Activated naive CD8-positive, alpha-beta T cell (primary cell): ENCODE measurements at regions not wholly inside any gene's neighbourhood (a gene's known extent, or its start where the extent isn't known, plus 50 kb on each side); places are given as distances from the start of the nearest gene placed in this dataset.

Experiments
- H3K27ac Mint-ChIP-seq: one replicate; pipeline ENCODE4 v1.8.0; 2021; ENCODE audit warnings: mixed read lengths
- H3K27me3 Mint-ChIP-seq: one replicate; pipeline ENCODE4 v1.8.0; 2021; ENCODE audit warnings: mixed read lengths
- H3K36me3 Mint-ChIP-seq: one replicate; pipeline ENCODE4 v1.8.0; 2021; ENCODE audit warnings: mixed read lengths
- H3K4me1 Mint-ChIP-seq: one replicate; pipeline ENCODE4 v1.8.0; 2021; ENCODE audit warnings: low read depth, mixed read lengths
- H3K4me3 Mint-ChIP-seq: one replicate; pipeline ENCODE4 v1.8.0; 2021; ENCODE audit warnings: mild to moderate bottlenecking, mixed read lengths
- H3K9me3 Mint-ChIP-seq: one replicate; pipeline ENCODE4 v1.8.0; 2021; ENCODE audit warnings: low read depth, mixed read lengths

- H3K4me1 Mint-ChIP-seq: no peaks in the 10 kb centered on the region
- no peak overlapping the region for H3K4me3 Mint-ChIP-seq
- no peak overlapping the region for H3K27ac Mint-ChIP-seq
- H3K9me3 Mint-ChIP-seq: no peaks in the 10 kb centered on the region
- peaks cover 1% of the 10 kb centered on the region for H3K27me3 Mint-ChIP-seq
- no peaks in the 10 kb centered on the region for H3K36me3 Mint-ChIP-seq
Observed at GRCh38 chr10:80971461-80971860, 433.8 kb downstream of the SH2D4B start.

DNA sequence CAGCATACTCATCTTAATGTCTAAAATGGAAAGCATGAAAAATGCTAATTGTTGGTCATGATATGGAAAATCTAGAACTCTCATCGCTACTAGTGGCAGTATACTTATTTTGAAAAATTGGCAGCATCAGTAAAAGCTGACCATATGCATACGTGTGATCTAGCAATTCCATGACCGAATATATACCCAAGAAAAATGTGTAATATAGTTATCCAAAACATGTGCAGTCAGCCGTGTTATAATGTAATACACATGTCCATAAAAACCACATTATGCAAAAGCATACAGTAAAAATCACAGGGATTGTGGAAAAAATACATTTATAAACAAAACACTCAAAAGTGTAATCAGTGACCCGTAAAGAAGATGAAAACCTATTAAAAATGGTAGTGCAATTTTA is 439.0 kb downstream of the SH2D4B start:
- no peak overlapping the region for H3K27ac Mint-ChIP-seq
- no peaks in the 10 kb centered on the region for H3K4me1 Mint-ChIP-seq
- no peaks in the 10 kb centered on the region for H3K27me3 Mint-ChIP-seq
- H3K36me3 Mint-ChIP-seq: no peaks in the 10 kb centered on the region
- H3K4me3 Mint-ChIP-seq: no peak overlapping the region
- no peaks in the 10 kb centered on the region for H3K9me3 Mint-ChIP-seq

DNA sequence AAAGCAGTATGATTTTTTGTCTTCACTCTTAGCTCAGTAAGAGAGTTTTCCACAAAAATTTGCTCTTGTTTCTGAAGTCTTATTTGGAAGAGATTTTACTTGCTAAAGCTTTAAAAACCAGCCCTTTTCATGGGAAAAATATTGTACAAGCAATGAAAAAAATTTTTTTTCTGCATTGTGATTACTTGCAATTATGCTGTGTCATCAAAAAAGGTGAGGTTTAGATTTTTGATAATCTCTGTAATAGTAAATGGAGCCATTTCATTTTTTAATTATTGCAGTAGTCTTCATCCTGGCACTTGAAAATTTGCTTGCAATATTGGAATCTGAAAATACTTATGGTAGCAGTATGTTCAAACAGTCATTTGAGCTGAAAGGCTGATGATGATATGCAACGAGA is 447.4 kb downstream of the SH2D4B start:
- Mint-ChIP-seq H3K27ac (no peak overlapping the region), H3K27me3 (peaks cover 3% of the 10 kb centered on the region), H3K9me3 (no peaks in the 10 kb centered on the region), H3K36me3 (no peaks in the 10 kb centered on the region), H3K4me3 (no peak overlapping the region), H3K4me1 (no peaks in the 10 kb centered on the region)

- H3K9me3 Mint-ChIP-seq: peaks cover 6% of the 10 kb centered on the region
- H3K4me3 Mint-ChIP-seq: no peak overlapping the region
- no peak overlapping the region for H3K27ac Mint-ChIP-seq
- no peaks in the 10 kb centered on the region for H3K4me1 Mint-ChIP-seq
- no peaks in the 10 kb centered on the region for H3K36me3 Mint-ChIP-seq
- H3K27me3 Mint-ChIP-seq: peaks cover 5% of the 10 kb centered on the region
Observed at GRCh38 chr10:80986596-80986995, 448.9 kb downstream of the SH2D4B start.

DNA sequence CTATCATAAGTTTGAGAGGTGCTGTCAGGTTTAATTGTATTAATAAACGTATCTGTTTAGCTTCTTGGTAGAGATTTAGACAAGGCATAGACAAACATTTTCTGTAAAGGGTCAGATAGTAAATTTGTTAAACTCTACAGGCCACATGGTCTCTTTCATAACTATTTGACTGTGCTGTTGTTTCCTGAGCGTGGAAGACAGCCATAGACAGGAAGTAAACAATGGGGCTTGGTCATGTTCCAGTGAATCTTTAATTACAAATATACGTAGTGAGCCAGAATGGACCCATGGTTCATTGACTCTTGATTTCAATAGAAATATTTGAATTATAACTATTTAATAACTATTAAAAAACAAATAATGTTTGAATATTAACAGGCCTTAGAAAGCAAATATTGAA is 451.1 kb downstream of the SH2D4B start:
- Mint-ChIP-seq H3K36me3 (no peaks in the 10 kb centered on the region), H3K27me3 (peaks cover 5% of the 10 kb centered on the region), H3K4me3 (no peak overlapping the region), H3K27ac (no peak overlapping the region), H3K9me3 (peaks cover 6% of the 10 kb centered on the region), H3K4me1 (no peaks in the 10 kb centered on the region)

- Mint-ChIP-seq H3K4me1 (no peaks in the 10 kb centered on the region), H3K4me3 (no peak overlapping the region), H3K27ac (no peak overlapping the region), H3K36me3 (no peaks in the 10 kb centered on the region), H3K27me3 (peaks cover 5% of the 10 kb centered on the region), H3K9me3 (peaks cover 11% of the 10 kb centered on the region)
Observed at GRCh38 chr10:80996615-80997193, 459.0 kb downstream of the SH2D4B start.

GRCh38 chr10:81000781-81001180 is 463.1 kb downstream of the SH2D4B start:
- Mint-ChIP-seq H3K9me3 (peaks cover 5% of the 10 kb centered on the region), H3K4me3 (no peak overlapping the region), H3K27ac (no peak overlapping the region), H3K27me3 (peaks cover 7% of the 10 kb centered on the region), H3K4me1 (no peaks in the 10 kb centered on the region), H3K36me3 (no peaks in the 10 kb centered on the region)

DNA sequence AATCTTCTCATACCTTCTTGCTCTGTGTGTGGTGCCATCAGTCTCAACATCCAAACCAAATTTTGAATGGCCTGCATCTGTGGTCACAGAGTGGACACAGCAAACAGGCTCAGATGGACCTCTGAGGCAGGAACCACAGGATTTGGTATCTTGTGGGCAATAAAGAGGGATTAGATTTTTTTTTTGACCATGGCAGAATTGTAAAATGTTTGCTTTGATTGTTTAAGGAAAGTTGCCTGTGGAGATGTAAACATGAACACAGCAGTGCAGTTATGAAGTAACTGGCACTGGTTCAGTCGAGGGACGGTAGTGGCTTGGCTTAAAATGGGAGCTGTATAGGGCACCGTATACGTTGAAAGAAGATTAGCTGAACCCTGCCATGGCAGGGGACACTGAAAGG is 464.7 kb downstream of the SH2D4B start:
- Mint-ChIP-seq H3K36me3 (no peaks in the 10 kb centered on the region), H3K27ac (no peak overlapping the region), H3K27me3 (peaks cover 9% of the 10 kb centered on the region), H3K9me3 (no peaks in the 10 kb centered on the region), H3K4me1 (no peaks in the 10 kb centered on the region), H3K4me3 (no peak overlapping the region)

DNA sequence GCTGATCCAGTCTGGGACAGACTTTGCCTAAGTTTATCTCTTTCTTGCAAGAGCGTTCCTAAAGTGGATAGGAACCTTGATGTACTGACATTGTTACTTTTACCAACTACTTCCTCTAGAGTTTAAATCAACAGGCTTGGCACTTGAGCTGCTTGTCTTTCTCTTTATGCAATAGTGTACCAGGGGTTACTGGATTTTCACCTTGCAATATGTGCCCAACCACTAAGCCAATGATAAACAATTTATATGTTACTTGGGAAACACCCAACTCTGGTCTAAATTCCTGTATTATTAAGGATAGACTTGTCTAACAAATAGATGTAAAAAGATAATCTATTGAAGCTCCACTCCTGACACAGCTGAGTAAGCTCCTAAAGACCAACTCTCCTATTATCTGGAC is 470.2 kb downstream of the SH2D4B start:
- H3K9me3 Mint-ChIP-seq: no peaks in the 10 kb centered on the region
- H3K27ac Mint-ChIP-seq: no peak overlapping the region
- H3K4me1 Mint-ChIP-seq: no peaks in the 10 kb centered on the region
- no peak overlapping the region for H3K4me3 Mint-ChIP-seq
- H3K36me3 Mint-ChIP-seq: no peaks in the 10 kb centered on the region
- H3K27me3 Mint-ChIP-seq: peaks cover 12% of the 10 kb centered on the region

- H3K4me3 Mint-ChIP-seq: no peak overlapping the region
- no peaks in the 10 kb centered on the region for H3K9me3 Mint-ChIP-seq
- H3K36me3 Mint-ChIP-seq: no peaks in the 10 kb centered on the region
- peaks cover 14% of the 10 kb centered on the region for H3K27me3 Mint-ChIP-seq
- no peak overlapping the region for H3K27ac Mint-ChIP-seq
- no peaks in the 10 kb centered on the region for H3K4me1 Mint-ChIP-seq
Observed at GRCh38 chr10:81008726-81009125, 471.0 kb downstream of the SH2D4B start.

DNA sequence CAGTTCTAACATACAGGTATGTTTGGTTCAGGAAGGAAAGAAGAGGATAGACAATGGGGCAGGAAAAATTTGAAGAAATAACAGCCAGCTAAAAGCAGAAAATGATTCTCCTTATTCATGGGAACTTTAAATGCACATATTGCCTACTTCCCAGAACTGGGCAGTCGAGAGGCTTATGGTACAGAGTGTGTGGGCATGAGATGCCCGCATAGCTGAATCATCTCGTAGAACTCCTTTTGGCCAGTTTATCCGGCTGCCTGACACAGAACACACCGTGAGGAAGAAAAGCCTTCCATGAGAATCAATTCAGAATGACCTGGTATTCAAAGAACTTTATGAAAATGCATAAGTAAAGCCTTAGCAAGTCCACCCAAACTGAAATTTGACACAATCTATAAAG is 471.6 kb downstream of the SH2D4B start:
- H3K4me3 Mint-ChIP-seq: no peak overlapping the region

DNA sequence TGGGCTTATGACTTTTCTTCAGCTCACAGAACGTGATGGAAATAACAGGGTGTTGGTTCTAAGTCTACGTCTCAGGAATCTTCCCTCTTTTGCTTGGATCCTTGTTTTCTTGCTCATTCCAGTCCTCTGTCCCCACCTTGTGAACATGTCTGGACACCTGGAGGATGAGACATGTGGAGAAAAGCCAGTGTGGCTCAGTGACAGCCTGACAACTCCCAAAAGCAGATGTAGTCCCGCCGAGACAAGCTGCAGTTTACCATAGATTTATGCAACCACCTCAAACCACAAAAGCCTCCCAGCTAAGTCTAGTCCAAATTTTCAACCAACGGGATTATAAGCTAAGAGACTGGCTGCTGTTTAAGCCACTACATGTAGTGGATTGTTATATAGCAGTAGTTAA is 476.1 kb downstream of the SH2D4B start:
- Mint-ChIP-seq H3K27ac (no peak overlapping the region), H3K36me3 (no peaks in the 10 kb centered on the region), H3K9me3 (no peaks in the 10 kb centered on the region), H3K4me3 (no peak overlapping the region), H3K4me1 (no peaks in the 10 kb centered on the region), H3K27me3 (peaks cover 5% of the 10 kb centered on the region)

More for the DNA sequence above, 471.6 kb downstream of the SH2D4B start:
- Mint-ChIP-seq H3K4me1 (no peaks in the 10 kb centered on the region), H3K27ac (no peak overlapping the region), H3K9me3 (no peaks in the 10 kb centered on the region), H3K36me3 (no peaks in the 10 kb centered on the region), H3K27me3 (peaks cover 14% of the 10 kb centered on the region)

DNA sequence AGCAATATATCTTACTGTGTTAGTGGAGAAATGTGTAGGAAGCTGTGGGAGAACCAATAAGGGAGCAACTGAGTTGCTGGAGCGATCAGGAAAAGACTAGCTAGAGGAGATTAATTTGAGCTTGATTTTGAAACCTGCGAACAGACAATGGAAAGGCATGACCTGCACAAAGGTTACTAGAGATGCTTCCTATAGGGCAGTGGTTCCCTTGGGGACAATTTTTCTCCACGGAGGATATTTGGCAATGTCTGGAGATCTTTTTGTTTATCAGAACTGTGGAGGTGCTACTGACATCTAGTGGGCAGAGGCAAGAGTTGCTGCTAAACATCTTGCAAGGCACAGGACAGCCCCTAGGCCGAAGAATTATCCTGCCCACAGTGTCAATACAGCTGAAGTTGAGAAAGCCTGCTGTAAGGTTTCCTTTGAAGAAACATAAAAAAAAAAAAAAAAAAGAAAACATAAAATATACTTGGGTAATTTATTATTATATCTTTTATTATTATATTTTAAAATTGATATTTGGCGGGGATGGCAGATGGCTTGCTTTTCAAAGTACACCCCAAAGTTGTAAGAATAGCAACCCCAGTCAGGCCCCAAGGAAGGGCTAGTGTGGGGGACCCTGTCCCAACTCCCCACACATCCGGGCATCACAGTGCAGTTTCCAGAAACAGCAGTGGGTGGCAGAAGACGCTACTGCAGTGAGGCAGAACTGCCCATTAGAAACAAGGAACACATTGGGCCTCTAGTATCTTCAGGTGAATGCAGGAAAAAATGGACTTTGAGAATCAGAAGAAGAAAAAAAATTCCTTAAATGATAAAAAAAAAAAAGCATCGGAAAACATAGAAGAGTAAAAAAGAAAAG is 481.6 kb downstream of the SH2D4B start:
- Mint-ChIP-seq H3K36me3 (no peaks in the 10 kb centered on the region), H3K27me3 (peaks cover 7% of the 10 kb centered on the region), H3K4me3 (no peak overlapping the region), H3K4me1 (no peaks in the 10 kb centered on the region), H3K9me3 (no peaks in the 10 kb centered on the region), H3K27ac (no peak overlapping the region)

- H3K4me1 Mint-ChIP-seq: no peaks in the 10 kb centered on the region
- no peak overlapping the region for H3K4me3 Mint-ChIP-seq
- H3K36me3 Mint-ChIP-seq: no peaks in the 10 kb centered on the region
- H3K27me3 Mint-ChIP-seq: peaks cover 7% of the 10 kb centered on the region
- H3K9me3 Mint-ChIP-seq: no peaks in the 10 kb centered on the region
- H3K27ac Mint-ChIP-seq: no peak overlapping the region
Observed at GRCh38 chr10:81021428-81022129, 483.9 kb downstream of the SH2D4B start.

DNA sequence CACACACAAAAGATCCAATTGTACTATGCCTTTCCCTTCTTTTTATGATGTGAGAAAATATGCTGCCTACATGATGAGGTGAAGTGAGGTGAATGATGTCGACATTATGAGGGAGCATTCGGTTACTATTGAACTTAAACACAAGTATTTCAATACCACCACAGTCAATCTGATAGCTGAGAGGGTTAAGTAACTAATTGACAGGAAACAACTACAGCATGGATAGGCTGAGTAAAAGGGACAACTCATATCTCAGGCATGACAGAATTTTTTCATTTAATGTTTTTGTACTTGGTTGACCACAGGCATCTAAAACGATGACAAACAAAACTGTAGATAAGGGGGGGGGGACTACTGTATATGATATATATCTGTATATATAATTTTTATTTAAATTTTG is 488.9 kb downstream of the SH2D4B start:
- H3K36me3 Mint-ChIP-seq: no peaks in the 10 kb centered on the region
- H3K9me3 Mint-ChIP-seq: no peaks in the 10 kb centered on the region
- H3K4me1 Mint-ChIP-seq: no peaks in the 10 kb centered on the region
- H3K27me3 Mint-ChIP-seq: peaks cover 19% of the 10 kb centered on the region
- H3K4me3 Mint-ChIP-seq: no peak overlapping the region
- no peak overlapping the region for H3K27ac Mint-ChIP-seq
